GM12878 (cell line): ENCODE measurements at regions not wholly inside any gene's neighbourhood (a gene's known extent, or its start where the extent isn't known, plus 50 kb on each side); places are given as distances from the start of the nearest gene placed in this dataset.

Experiments
- ATAC-seq: fragments of 200-7000 bp; cut with Tn5 transposase; 3 replicates; pipeline ENCODE4 v1.9.1; 2020; ENCODE audit warnings: mild to moderate bottlenecking, moderate library complexity
- BruUV-seq: library from RNA; stranded (reverse); fragments of 400-500 nt; replicated peaks from 2 replicates; lab custom pipeline; 2021; lab: Mats Ljungman, UMichigan
- CTCF ChIA-PET: fragments of 300-600 bp; sonication (Branson Sonifier 250); formaldehyde crosslinking; extraction: SDS; loops from one replicate; lab custom pipeline; 2021; ENCODE audit warnings: inconsistent platforms; lab: Yijun Ruan, JAX
- POLR2A ChIA-PET: fragments of 350-600 bp; formaldehyde crosslinking; extraction: SDS; loops from one replicate; lab custom pipeline; 2021; ENCODE audit warnings: inconsistent platforms; lab: Charles Lee
- RAD21 ChIA-PET: fragments of 300-600 bp; sonication (Branson Sonifier 250); formaldehyde crosslinking; loops from one replicate; lab custom pipeline; 2023; ENCODE audit warnings: antibody characterized with exemption; ENCODE audit not compliant: unreplicated experiment; lab: Charles Lee
- SMC1A ChIA-PET: fragments of 300-600 bp; sonication (Branson Sonifier 250); formaldehyde crosslinking; loops from one replicate; lab custom pipeline; 2023; ENCODE audit not compliant: unreplicated experiment, uncharacterized antibody; lab: Charles Lee
- DNase-seq: peaks from one replicate; pipeline ENCODE4 v3.0.0-alpha.2; 2011; ENCODE audit warnings: low read depth, low spot score
- FAIRE-seq: peaks from 3 replicates; lab custom pipeline; 2011; peaks lifted over from hg19 to GRCh38; lab: Jason Lieb, UNC
- H2AFZ ChIP-seq: 2 replicates; pipeline ENCODE4 v1.6.0; 2011; ENCODE audit warnings: low read depth, low read length, control low read depth; ENCODE audit not compliant: control insufficient read depth
- H3K27ac ChIP-seq: 2 replicates; pipeline ENCODE4 v1.5.1; 2011; ENCODE audit warnings: control low read depth; ENCODE audit not compliant: control insufficient read depth, insufficient read depth
- H3K27me3 ChIP-seq, 2 experiments: replicated peaks in 1 of 2; 2 replicates each; pipeline versions ENCODE4 v1.6.0 to v1.6.1; 2011; ENCODE audit warnings: low read length in 1 of 2; ENCODE audit not compliant: control insufficient read depth in 2 of 2, insufficient read depth in 2 of 2
- H3K36me3 ChIP-seq, 2 experiments: 2 replicates each; pipeline ENCODE4 v1.5.1; 2011; ENCODE audit warnings: low read length in 1 of 2; ENCODE audit not compliant: control insufficient read depth in 2 of 2, insufficient read depth in 2 of 2
- H3K4me1 ChIP-seq: 2 replicates; pipeline ENCODE4 v1.6.1; 2011; ENCODE audit warnings: mild to moderate bottlenecking, low read length, moderate library complexity, mixed read lengths; ENCODE audit not compliant: control insufficient read depth, insufficient read depth
- H3K4me2 ChIP-seq: 2 replicates; pipeline ENCODE4 v1.6.0; 2011; ENCODE audit warnings: control low read depth; ENCODE audit not compliant: control insufficient read depth, insufficient read depth
- H3K4me3 ChIP-seq: fragments of 200-600 bp; sonication (generic); 2 replicates; pipeline ENCODE4 v1.5.1; 2016
- H3K79me2 ChIP-seq: 2 replicates; pipeline ENCODE4 v1.6.0; 2011; ENCODE audit warnings: low read length; ENCODE audit not compliant: control insufficient read depth, insufficient read depth
- H3K9ac ChIP-seq: 2 replicates; pipeline ENCODE4 v1.8.0; 2011; ENCODE audit warnings: low read length, control low read depth, mixed read lengths; ENCODE audit not compliant: control insufficient read depth, insufficient read depth
- H3K9me3 ChIP-seq: replicated peaks from 3 replicates; pipeline ENCODE4 v1.5.1; 2011; ENCODE audit warnings: mild to moderate bottlenecking, low read length; ENCODE audit not compliant: control insufficient read depth, insufficient read depth
- H4K20me1 ChIP-seq: 2 replicates; pipeline ENCODE4 v1.6.0; 2011; ENCODE audit not compliant: control insufficient read depth, insufficient read depth
- CBX5 ChIP-seq: sonication (generic); IDR thresholded peaks from 2 replicates; pipeline ENCODE4 v1.6.1; 2016; ENCODE audit warnings: low read depth, moderate library complexity, mild to moderate bottlenecking, inconsistent platforms
- CHD2 ChIP-seq: IDR thresholded peaks from 2 replicates; pipeline ENCODE4 v1.6.1; 2011; ENCODE audit warnings: low read depth, low read length, improper control_type of control experiment, borderline replicate concordance
- ESRRA ChIP-seq: IDR thresholded peaks from 2 replicates; pipeline ENCODE4 v1.6.1; 2012; ENCODE audit warnings: mild to moderate bottlenecking, low read length, improper control_type of control experiment
- FOS ChIP-seq: IDR thresholded peaks from 3 replicates; pipeline ENCODE4 v1.6.1; 2011; ENCODE audit warnings: borderline replicate concordance; ENCODE audit not compliant: insufficient read length; ENCODE audit errors: extremely low read depth
- PAX8 ChIP-seq: fragments of 450-650 bp; IDR thresholded peaks from 2 replicates; pipeline ENCODE4 v1.6.1; 2017; ENCODE audit warnings: mild to moderate bottlenecking, moderate library complexity
- POLR2A ChIP-seq: IDR thresholded peaks from 2 replicates; pipeline ENCODE4 v1.6.1; 2011; ENCODE audit warnings: low read depth, mild to moderate bottlenecking, low read length
- POLR2AphosphoS5 ChIP-seq: IDR thresholded peaks from 2 replicates; pipeline ENCODE4 v1.6.1; 2011; ENCODE audit warnings: mild to moderate bottlenecking, low read length, inconsistent platforms
- RUNX3 ChIP-seq: IDR thresholded peaks from 2 replicates; pipeline ENCODE4 v1.6.1; 2012; ENCODE audit warnings: low read length, inconsistent platforms
- SMARCA5 ChIP-seq: fragments of 450-650 bp; IDR thresholded peaks from 2 replicates; pipeline ENCODE4 v1.6.1; 2017; ENCODE audit warnings: mild to moderate bottlenecking
- ZNF24 ChIP-seq: fragments of 450-650 bp; IDR thresholded peaks from 2 replicates; pipeline ENCODE4 v1.6.1; 2017; ENCODE audit warnings: antibody characterized with exemption, mild to moderate bottlenecking
- WGBS: methylation state at CpG from one replicate; pipeline ENCODE4 v1.1.6; 2016; ENCODE audit warnings: low lambda C conversion rate; ENCODE audit not compliant: insufficient replicate concordance, insufficient coverage; ENCODE audit errors: missing lambda C conversion rate; 5-methylcytosine and 5-hydroxymethylcytosine counted together
- in situ Hi-C: fragments of 300-500 bp; cut with MboI; formaldehyde crosslinking; loops from 9 replicates; pipeline ENCODE4 v1.14.3; 2018; ENCODE audit warnings: mixed read lengths
- intact Hi-C: fragments of 100-400 bp; cut with micrococcal nuclease; formaldehyde crosslinking; loops from one replicate; pipeline ENCODE4 v1.14.2; 2022; ENCODE audit not compliant: unreplicated experiment
- TF ChIP-seq, protein P1 (sequence below): fragments of 450-650 bp; formaldehyde crosslinking; IDR thresholded peaks from 2 replicates; pipeline ENCODE4 v1.5.0; 2022; ENCODE audit warnings: mild to moderate bottlenecking, missing genetic modification characterization
- TF ChIP-seq, protein P2 (sequence below): fragments of 450-650 bp; IDR thresholded peaks from 2 replicates; pipeline ENCODE4 v1.6.1; 2014; ENCODE audit warnings: mild to moderate bottlenecking
- TF ChIP-seq, protein P3 (sequence below): IDR thresholded peaks from 2 replicates; pipeline ENCODE4 v1.6.1; 2011; ENCODE audit warnings: low read depth, low read length, improper control_type of control experiment, borderline replicate concordance
- TF ChIP-seq, protein P4 (sequence below), 3 experiments: IDR thresholded peaks in 2 of 3; conservative IDR thresholded peaks in 1 of 3; 2 replicates each; pipeline ENCODE4 v1.5.1; 2011; ENCODE audit warnings: low read depth in 3 of 3, low read length in 3 of 3, mild to moderate bottlenecking in 3 of 3, control low read depth in 2 of 3, moderate library complexity in 2 of 3, inconsistent platforms in 1 of 3, mixed read lengths in 1 of 3; ENCODE audit not compliant: control insufficient read depth in 2 of 3, insufficient read depth in 1 of 3; ENCODE audit errors: extremely low read depth in 1 of 3

DNA sequence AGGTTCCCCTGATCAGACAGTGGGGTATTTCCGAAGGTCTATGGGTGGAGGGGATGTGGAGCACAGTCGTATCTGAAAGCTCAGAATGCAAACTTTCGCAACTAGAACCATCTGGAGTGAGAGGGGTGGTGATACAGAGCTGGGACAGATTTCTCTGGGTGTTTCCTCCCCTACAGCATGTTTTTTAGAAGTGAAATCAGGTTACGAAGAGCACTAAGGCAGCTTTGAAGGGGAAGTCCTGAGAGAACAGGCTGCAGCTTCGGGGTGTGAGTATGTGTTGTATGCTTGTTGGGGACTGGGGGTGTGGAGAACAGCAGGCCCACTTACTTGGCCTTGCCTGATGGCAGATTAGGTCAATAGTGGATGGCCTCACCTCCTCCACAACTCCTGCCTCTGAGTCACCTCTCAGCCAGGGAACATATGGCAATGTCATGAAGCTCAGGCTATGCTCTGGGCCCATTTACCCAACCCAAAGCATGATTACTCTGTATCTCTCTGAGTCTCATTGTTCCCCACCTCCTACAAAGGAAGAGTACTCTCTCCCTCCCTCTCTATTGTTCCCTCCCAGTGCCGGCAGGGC lies 107.2 kb upstream of the RASGRP1 start (continued):
- TF ChIP-seq, protein P1, sequence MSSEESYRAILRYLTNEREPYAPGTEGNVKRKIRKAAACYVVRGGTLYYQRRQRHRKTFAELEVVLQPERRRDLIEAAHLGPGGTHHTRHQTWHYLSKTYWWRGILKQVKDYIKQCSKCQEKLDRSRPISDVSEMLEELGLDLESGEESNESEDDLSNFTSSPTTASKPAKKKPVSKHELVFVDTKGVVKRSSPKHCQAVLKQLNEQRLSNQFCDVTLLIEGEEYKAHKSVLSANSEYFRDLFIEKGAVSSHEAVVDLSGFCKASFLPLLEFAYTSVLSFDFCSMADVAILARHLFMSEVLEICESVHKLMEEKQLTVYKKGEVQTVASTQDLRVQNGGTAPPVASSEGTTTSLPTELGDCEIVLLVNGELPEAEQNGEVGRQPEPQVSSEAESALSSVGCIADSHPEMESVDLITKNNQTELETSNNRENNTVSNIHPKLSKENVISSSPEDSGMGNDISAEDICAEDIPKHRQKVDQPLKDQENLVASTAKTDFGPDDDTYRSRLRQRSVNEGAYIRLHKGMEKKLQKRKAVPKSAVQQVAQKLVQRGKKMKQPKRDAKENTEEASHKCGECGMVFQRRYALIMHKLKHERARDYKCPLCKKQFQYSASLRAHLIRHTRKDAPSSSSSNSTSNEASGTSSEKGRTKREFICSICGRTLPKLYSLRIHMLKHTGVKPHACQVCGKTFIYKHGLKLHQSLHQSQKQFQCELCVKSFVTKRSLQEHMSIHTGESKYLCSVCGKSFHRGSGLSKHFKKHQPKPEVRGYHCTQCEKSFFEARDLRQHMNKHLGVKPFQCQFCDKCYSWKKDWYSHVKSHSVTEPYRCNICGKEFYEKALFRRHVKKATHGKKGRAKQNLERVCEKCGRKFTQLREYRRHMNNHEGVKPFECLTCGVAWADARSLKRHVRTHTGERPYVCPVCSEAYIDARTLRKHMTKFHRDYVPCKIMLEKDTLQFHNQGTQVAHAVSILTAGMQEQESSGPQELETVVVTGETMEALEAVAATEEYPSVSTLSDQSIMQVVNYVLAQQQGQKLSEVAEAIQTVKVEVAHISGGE = no peak
- TF ChIP-seq FOS = no peak
- no peak for TF ChIP-seq CBX5
- peak; percentile 61 for TF ChIP-seq POLR2A
- peak; percentile 66 for TF ChIP-seq POLR2AphosphoS5
- TF ChIP-seq PAX8 = no peak
- TF ChIP-seq SMARCA5 = peak; percentile 74; the same call in 1 of the 2 replicates
- TF ChIP-seq, all 136 proteins: peak for 33

DNA sequence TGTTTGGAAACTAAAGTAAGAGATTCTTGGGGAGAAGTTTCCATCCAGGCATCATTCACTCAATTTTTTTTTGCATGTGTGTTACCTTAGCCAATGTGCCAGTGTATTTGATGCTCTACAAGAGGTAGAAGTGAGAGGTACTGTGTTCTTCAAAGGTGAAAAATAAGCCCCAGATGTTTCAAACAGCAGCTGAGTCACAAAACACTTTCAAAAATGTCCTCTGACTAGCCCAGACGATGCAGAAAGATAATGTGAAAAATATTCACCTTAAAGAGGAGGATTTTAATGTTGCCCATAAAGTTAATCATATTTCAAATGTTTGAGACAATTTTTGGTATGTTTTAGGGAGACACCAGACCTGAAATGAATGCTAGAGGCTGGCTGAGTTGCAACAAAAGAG lies 107.7 kb upstream of the RASGRP1 start:
- ATAC-seq (no peak), FAIRE-seq (no peak), DNase-seq (no peak)
- Histone ChIP-seq H4K20me1 (no peaks in the 10 kb centered on the region), H3K4me3 (no peak overlapping the region), H3K9ac (peak overlapping the region; percentile 38), H3K36me3 (no peaks in the 10 kb centered on the region), H3K4me2 (peak overlapping the region; percentile 60), H3K9me3 (no peaks in the 10 kb centered on the region), H3K79me2 (no peaks in the 10 kb centered on the region), H3K4me1 (peaks cover 51% of the 10 kb centered on the region), H3K27me3 (no peaks in the 10 kb centered on the region), H2AFZ (peak overlapping the region; percentile 58; the same call in 1 of the 2 replicates), H3K27ac (peak overlapping the region; percentile 77)
- ChIA-PET SMC1A (interaction anchor here (0.8 to 47.0 kb wide), 12 partner anchors 9 to 232 kb away, joined by 3 to 1803 read pairs (median 6); partner anchors contain the start of gene RASGRP1), POLR2A (interaction anchor here (1.0 to 11.3 kb wide), 10 partner anchors 11 to 231 kb away, joined by 3 to 367 read pairs (median 44); partner anchors contain the start of gene RASGRP1), RAD21 (interaction anchor here (0.6 to 22.5 kb wide), 19 partner anchors 11 to 232 kb away, joined by 3 to 517 read pairs (median 8); partner anchors contain the start of gene RASGRP1), CTCF (interaction anchor here (1.0 to 9.3 kb wide), 12 partner anchors 9 to 151 kb away, joined by 3 to 173 read pairs (median 20); partner anchors contain the start of gene RASGRP1)
- 0% methylated on average over 1 of the region's 1 CpG for WGBS
- intact Hi-C loops = no loop called here
- in situ Hi-C loops = no loop called here
- no TSS peak for BruUV-seq
- TF ChIP-seq ESRRA = no peak
- TF ChIP-seq, protein P2, sequence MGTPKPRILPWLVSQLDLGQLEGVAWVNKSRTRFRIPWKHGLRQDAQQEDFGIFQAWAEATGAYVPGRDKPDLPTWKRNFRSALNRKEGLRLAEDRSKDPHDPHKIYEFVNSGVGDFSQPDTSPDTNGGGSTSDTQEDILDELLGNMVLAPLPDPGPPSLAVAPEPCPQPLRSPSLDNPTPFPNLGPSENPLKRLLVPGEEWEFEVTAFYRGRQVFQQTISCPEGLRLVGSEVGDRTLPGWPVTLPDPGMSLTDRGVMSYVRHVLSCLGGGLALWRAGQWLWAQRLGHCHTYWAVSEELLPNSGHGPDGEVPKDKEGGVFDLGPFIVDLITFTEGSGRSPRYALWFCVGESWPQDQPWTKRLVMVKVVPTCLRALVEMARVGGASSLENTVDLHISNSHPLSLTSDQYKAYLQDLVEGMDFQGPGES = no peak
- TF ChIP-seq, protein P3, sequence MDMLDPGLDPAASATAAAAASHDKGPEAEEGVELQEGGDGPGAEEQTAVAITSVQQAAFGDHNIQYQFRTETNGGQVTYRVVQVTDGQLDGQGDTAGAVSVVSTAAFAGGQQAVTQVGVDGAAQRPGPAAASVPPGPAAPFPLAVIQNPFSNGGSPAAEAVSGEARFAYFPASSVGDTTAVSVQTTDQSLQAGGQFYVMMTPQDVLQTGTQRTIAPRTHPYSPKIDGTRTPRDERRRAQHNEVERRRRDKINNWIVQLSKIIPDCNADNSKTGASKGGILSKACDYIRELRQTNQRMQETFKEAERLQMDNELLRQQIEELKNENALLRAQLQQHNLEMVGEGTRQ = no peak
- TF ChIP-seq, protein P4, sequence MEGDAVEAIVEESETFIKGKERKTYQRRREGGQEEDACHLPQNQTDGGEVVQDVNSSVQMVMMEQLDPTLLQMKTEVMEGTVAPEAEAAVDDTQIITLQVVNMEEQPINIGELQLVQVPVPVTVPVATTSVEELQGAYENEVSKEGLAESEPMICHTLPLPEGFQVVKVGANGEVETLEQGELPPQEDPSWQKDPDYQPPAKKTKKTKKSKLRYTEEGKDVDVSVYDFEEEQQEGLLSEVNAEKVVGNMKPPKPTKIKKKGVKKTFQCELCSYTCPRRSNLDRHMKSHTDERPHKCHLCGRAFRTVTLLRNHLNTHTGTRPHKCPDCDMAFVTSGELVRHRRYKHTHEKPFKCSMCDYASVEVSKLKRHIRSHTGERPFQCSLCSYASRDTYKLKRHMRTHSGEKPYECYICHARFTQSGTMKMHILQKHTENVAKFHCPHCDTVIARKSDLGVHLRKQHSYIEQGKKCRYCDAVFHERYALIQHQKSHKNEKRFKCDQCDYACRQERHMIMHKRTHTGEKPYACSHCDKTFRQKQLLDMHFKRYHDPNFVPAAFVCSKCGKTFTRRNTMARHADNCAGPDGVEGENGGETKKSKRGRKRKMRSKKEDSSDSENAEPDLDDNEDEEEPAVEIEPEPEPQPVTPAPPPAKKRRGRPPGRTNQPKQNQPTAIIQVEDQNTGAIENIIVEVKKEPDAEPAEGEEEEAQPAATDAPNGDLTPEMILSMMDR (IDR thresholded peaks at IDR 0.05 in 2 of 3, conservative IDR thresholded peaks at IDR 0.05 in 1 of 3; ENCODE audit: control insufficient read depth in 2 of 3, extremely low read depth in 1 of 3, insufficient read depth in 1 of 3, low read depth in 3 of 3, low read length in 3 of 3) = no peak
- TF ChIP-seq ZNF24 = no peak
- no peak for TF ChIP-seq CHD2
- TF ChIP-seq FOS = no peak
- TF ChIP-seq RUNX3 = no peak
